IMR-90 (cell line): ENCODE measurements at regions not wholly inside any gene's neighbourhood (a gene's known extent, or its start where the extent isn't known, plus 50 kb on each side); places are given as distances from the start of the nearest gene placed in this dataset.

ENCODE experiments used
- ATAC-seq: fragments of 200-7000 bp; cut with Tn5 transposase; 2 replicates; pipeline ENCODE4 v1.9.1; 2020; ENCODE audit warnings: low read depth, mild to moderate bottlenecking, moderate library complexity
- BruUV-seq: library from RNA; stranded (reverse); fragments of 400-500 nt; replicated peaks from 2 replicates; lab custom pipeline; 2021; lab: Mats Ljungman, UMichigan
- CTCF ChIA-PET: fragments of 300-600 bp; formaldehyde crosslinking; extraction: SDS; loops from one replicate; lab custom pipeline; 2021; ENCODE audit warnings: antibody characterized with exemption; lab: Yijun Ruan, JAX
- POLR2A ChIA-PET: fragments of 300-600 bp; sonication (Branson Sonifier 250); formaldehyde crosslinking; loops from one replicate; lab custom pipeline; 2022; ENCODE audit warnings: antibody characterized with exemption; ENCODE audit not compliant: unreplicated experiment; lab: Charles Lee
- DNase-seq: peaks from one replicate; pipeline ENCODE4 v3.0.0; 2013
- H2AFZ ChIP-seq: replicated peaks from 2 replicates; pipeline ENCODE3; 2013; ENCODE audit warnings: low read length, mild to moderate bottlenecking; ENCODE audit not compliant: poor library complexity
- H2AK5ac ChIP-seq: 2 replicates; pipeline ENCODE4 v1.6.1; 2013; ENCODE audit warnings: low read depth, low read length, inconsistent platforms
- H2AK9ac ChIP-seq: replicated peaks from 2 replicates; pipeline ENCODE3; 2013; ENCODE audit warnings: mild to moderate bottlenecking, low read depth, low read length, moderate library complexity; ENCODE audit not compliant: poor library complexity
- H2BK120ac ChIP-seq: 2 replicates; pipeline ENCODE4 v1.6.1; 2013; ENCODE audit warnings: low read depth, low read length, inconsistent platforms
- H2BK15ac ChIP-seq: 3 replicates; pipeline ENCODE4 v1.6.1; 2013; ENCODE audit warnings: low read depth, low read length, inconsistent platforms
- H2BK20ac ChIP-seq: 2 replicates; pipeline ENCODE4 v1.6.1; 2013; ENCODE audit warnings: low read depth, mild to moderate bottlenecking, inconsistent platforms, low read length, moderate library complexity
- H2BK5ac ChIP-seq: 2 replicates; pipeline ENCODE4 v1.6.1; 2013; ENCODE audit warnings: mild to moderate bottlenecking, low read depth, low read length, inconsistent platforms; ENCODE audit not compliant: poor library complexity, severe bottlenecking
- H3K14ac ChIP-seq: replicated peaks from 2 replicates; pipeline ENCODE4 v1.6.1; 2013; ENCODE audit warnings: low read depth, low read length, inconsistent platforms
- H3K18ac ChIP-seq: 2 replicates; pipeline ENCODE4 v1.6.1; 2013; ENCODE audit warnings: low read depth, low read length, control low read depth
- H3K23ac ChIP-seq: 2 replicates; pipeline ENCODE4 v1.6.1; 2013; ENCODE audit warnings: low read depth, low read length, inconsistent platforms
- H3K27ac ChIP-seq: 2 replicates; pipeline ENCODE4 v1.5.1; 2013; ENCODE audit warnings: mild to moderate bottlenecking, control low read depth, low read length; ENCODE audit not compliant: insufficient read depth
- H3K27me3 ChIP-seq: 2 replicates; pipeline ENCODE4 v1.6.1; 2013; ENCODE audit warnings: low read length; ENCODE audit not compliant: control insufficient read depth, insufficient read depth
- H3K36me3 ChIP-seq: 2 replicates; pipeline ENCODE4 v1.6.1; 2013; ENCODE audit warnings: low read length, mixed read lengths; ENCODE audit not compliant: control insufficient read depth, insufficient read depth
- H3K4ac ChIP-seq: 2 replicates; pipeline ENCODE4 v1.6.1; 2013; ENCODE audit warnings: low read depth, low read length, inconsistent platforms
- H3K4me1 ChIP-seq: 2 replicates; pipeline ENCODE4 v1.6.1; 2013; ENCODE audit warnings: low read length, mixed read lengths; ENCODE audit not compliant: control insufficient read depth, insufficient read depth
- H3K4me2 ChIP-seq: 2 replicates; pipeline ENCODE4 v1.6.1; 2013; ENCODE audit warnings: low read depth, mild to moderate bottlenecking, control low read depth, low read length, moderate library complexity
- H3K4me3 ChIP-seq: 2 replicates; pipeline ENCODE4 v1.5.1; 2013; ENCODE audit warnings: low read depth, mild to moderate bottlenecking, control low read depth, low read length, moderate library complexity; ENCODE audit not compliant: insufficient read depth
- H3K56ac ChIP-seq: 2 replicates; pipeline ENCODE4 v1.6.1; 2013; ENCODE audit warnings: low read length, inconsistent platforms; ENCODE audit not compliant: insufficient read depth; ENCODE audit errors: extremely low read depth
- H3K79me1 ChIP-seq, 2 experiments: 2 replicates each; pipeline ENCODE4 v1.6.1; 2013; ENCODE audit warnings: low read length in 2 of 2, inconsistent platforms in 1 of 2, low read depth in 1 of 2
- H3K9ac ChIP-seq: 2 replicates; pipeline ENCODE4 v1.6.1; 2013; ENCODE audit warnings: low read depth, low read length, control low read depth
- H3K9me1 ChIP-seq: 2 replicates; pipeline ENCODE4 v1.6.1; 2013; ENCODE audit warnings: low read length, inconsistent platforms; ENCODE audit not compliant: insufficient read depth
- H3K9me3 ChIP-seq: 2 replicates; pipeline ENCODE4 v1.6.1; 2013; ENCODE audit warnings: low read length; ENCODE audit not compliant: control insufficient read depth, insufficient read depth
- H4K20me1 ChIP-seq: 2 replicates; pipeline ENCODE4 v1.6.1; 2013; ENCODE audit warnings: low read length, inconsistent platforms; ENCODE audit not compliant: insufficient read depth
- H4K5ac ChIP-seq: 2 replicates; pipeline ENCODE4 v1.6.1; 2013; ENCODE audit warnings: mild to moderate bottlenecking, low read depth, low read length, control low read depth
- H4K8ac ChIP-seq, 2 experiments: 2 replicates each; pipeline ENCODE4 v1.6.1; 2013; ENCODE audit warnings: low read depth in 2 of 2, low read length in 2 of 2, control low read depth in 1 of 2, inconsistent platforms in 1 of 2
- H4K91ac ChIP-seq: 2 replicates; pipeline ENCODE4 v1.6.1; 2013; ENCODE audit warnings: low read depth, low read length, inconsistent platforms; ENCODE audit not compliant: insufficient read depth
- BHLHE40 ChIP-seq: fragments of 150-350 bp; IDR thresholded peaks from 2 replicates; pipeline ENCODE4 v1.6.1; 2016; ENCODE audit warnings: mild to moderate bottlenecking, low read depth, low read length
- CEBPB ChIP-seq: IDR thresholded peaks from 2 replicates; pipeline ENCODE4 v1.6.1; 2012; ENCODE audit warnings: low read depth, low read length, improper control_type of control experiment
- CHD1 ChIP-seq: IDR thresholded peaks from 2 replicates; pipeline ENCODE4 v1.6.1; 2012; ENCODE audit warnings: low read depth, low read length, improper control_type of control experiment
- CTCF ChIP-seq: conservative IDR thresholded peaks from 2 replicates; pipeline ENCODE4 v1.5.1; 2012; ENCODE audit warnings: mild to moderate bottlenecking, low read depth, low read length, improper control_type of control experiment
- ELK1 ChIP-seq: fragments of 150-350 bp; IDR thresholded peaks from 2 replicates; pipeline ENCODE4 v1.6.1; 2016; ENCODE audit warnings: low read depth, mild to moderate bottlenecking, low read length, moderate library complexity, borderline replicate concordance
- FOS ChIP-seq: fragments of 150-350 bp; IDR thresholded peaks from 2 replicates; pipeline ENCODE4 v1.6.1; 2016; ENCODE audit warnings: low read depth, low read length
- MAFK ChIP-seq: IDR thresholded peaks from 2 replicates; pipeline ENCODE4 v1.6.1; 2012; ENCODE audit warnings: low read depth, low read length, improper control_type of control experiment
- MAZ ChIP-seq: IDR thresholded peaks from 2 replicates; pipeline ENCODE4 v1.6.1; 2012; ENCODE audit warnings: low read depth, mild to moderate bottlenecking, low read length, improper control_type of control experiment, moderate library complexity, borderline replicate concordance
- MXI1 ChIP-seq: IDR thresholded peaks from 2 replicates; pipeline ENCODE4 v1.6.1; 2012; ENCODE audit warnings: low read depth, mild to moderate bottlenecking, low read length, moderate library complexity, borderline replicate concordance
- NFE2L2 ChIP-seq: fragments of 150-350 bp; IDR thresholded peaks from 2 replicates; pipeline ENCODE4 v1.6.1; 2016; ENCODE audit warnings: low read depth, mild to moderate bottlenecking, low read length
- POLR2A ChIP-seq: IDR thresholded peaks from 2 replicates; pipeline ENCODE4 v1.6.1; 2012; ENCODE audit warnings: mild to moderate bottlenecking, low read depth, low read length
- RAD21 ChIP-seq: IDR thresholded peaks from 2 replicates; pipeline ENCODE4 v1.6.1; 2012; ENCODE audit warnings: low read length, improper control_type of control experiment
- RCOR1 ChIP-seq: IDR thresholded peaks from 2 replicates; pipeline ENCODE4 v1.6.1; 2012; ENCODE audit warnings: mild to moderate bottlenecking, low read length, improper control_type of control experiment; ENCODE audit not compliant: insufficient replicate concordance
- RFX5 ChIP-seq: IDR thresholded peaks from 2 replicates; pipeline ENCODE4 v1.8.0; 2012; ENCODE audit warnings: low read depth, mild to moderate bottlenecking, low read length, moderate library complexity
- SMC3 ChIP-seq: fragments of 150-350 bp; IDR thresholded peaks from 2 replicates; pipeline ENCODE4 v1.6.1; 2016; ENCODE audit warnings: low read depth, mild to moderate bottlenecking, antibody characterized with exemption, low read length, moderate library complexity
- USF2 ChIP-seq: fragments of 150-350 bp; IDR thresholded peaks from 2 replicates; pipeline ENCODE4 v1.6.1; 2017; ENCODE audit warnings: mild to moderate bottlenecking, antibody characterized with exemption, low read length, low read depth
- WGBS, 2 experiments: methylation state at CpG; one replicate each; pipeline versions ENCODE4 v1.1.5 to v1.1.7; 2013; ENCODE audit warnings: missing lambda C conversion rate in 2 of 2; ENCODE audit not compliant: insufficient read length in 1 of 2; ENCODE audit errors: extremely low coverage in 2 of 2; 5-methylcytosine and 5-hydroxymethylcytosine counted together
- dilution Hi-C: fragments of 300-500 bp; cut with HindIII; formaldehyde crosslinking; loops from one replicate; pipeline ENCODE4 v1.14.3; 2018; ENCODE audit warnings: low sequenced_read_pairs; ENCODE audit not compliant: unreplicated experiment
- in situ Hi-C: fragments of 300-500 bp; cut with MboI; formaldehyde crosslinking; loops from 3 replicates; pipeline ENCODE4 v1.14.3; 2019; ENCODE audit warnings: low sequenced_read_pairs, inconsistent platforms, mixed read lengths
- intact Hi-C: fragments of 100-400 bp; cut with micrococcal nuclease; formaldehyde crosslinking; loops from 2 replicates; pipeline ENCODE4 v1.10.0; 2022

- no peak for ATAC-seq
- Histone ChIP-seq H4K5ac (no peak overlapping the region), H2AK9ac (no peak overlapping the region), H4K20me1 (no peaks in the 10 kb centered on the region), H3K9ac (no peak overlapping the region), H2AK5ac (no peak overlapping the region), H2BK120ac (no peak overlapping the region), H3K4me3 (no peak overlapping the region), H3K4me1 (no peaks in the 10 kb centered on the region), H3K9me1 (no peaks in the 10 kb centered on the region), H3K4ac (no peak overlapping the region), H3K18ac (no peak overlapping the region), H3K79me1 (no peaks in the 10 kb centered on the region), H3K9me3 (no peaks in the 10 kb centered on the region), H3K27me3 (peaks cover 12% of the 10 kb centered on the region), H2BK20ac (no peak overlapping the region), H4K8ac (no peak overlapping the region), H3K36me3 (no peaks in the 10 kb centered on the region), H3K27ac (no peak overlapping the region), H3K14ac (no peak overlapping the region), H2BK15ac (no peak overlapping the region), H4K91ac (no peak overlapping the region), H3K23ac (no peak overlapping the region), H3K56ac (no peak overlapping the region), H3K4me2 (no peak overlapping the region), H2AFZ (no peak overlapping the region), H2BK5ac (no peak overlapping the region)
- BruUV-seq: no TSS peak
- dilution Hi-C loops: no loop called here
- TF ChIP-seq USF2 (no peak), CTCF (no peak), FOS (no peak), BHLHE40 (no peak), CEBPB (no peak), NFE2L2 (no peak), POLR2A (no peak), ELK1 (no peak), RAD21 (no peak), SMC3 (no peak), RCOR1 (no peak), RFX5 (no peak), CHD1 (no peak), MAFK (no peak), MXI1 (no peak), MAZ (no peak)
- in situ Hi-C loops: no loop called here
- POLR2A ChIA-PET: no interaction called here
- intact Hi-C loops: no loop called here
- CTCF ChIA-PET: no interaction called here
- WGBS, 2 experiments: no CpG with 5 or more reads among the region's 2 CpGs
- DNase-seq: no peak
Measured at GRCh38 chr5:68947986-68948385, 145.8 kb upstream of the SLC30A5 start.
